ENCODE measurements at regions not wholly inside any gene's neighbourhood (a gene's known extent, or its start where the extent isn't known, plus 50 kb on each side); places are given as distances from the start of the nearest gene placed in this dataset.

- no peak for TF ChIP-seq EZH2phosphoT487 (IDR thresholded peaks at IDR 0.05; ENCODE audit: borderline replicate concordance)
These were observed 209.1 kb downstream of the TFCP2L1 start (continued) for GRCh38 chr2:121075641-121076497.

- H3K27me3 ChIP-seq (ENCODE audit: insufficient read depth, low read length) = no peaks in the 10 kb centered on the region
- no peaks in the 10 kb centered on the region for H3K9me2 ChIP-seq (ENCODE audit: insufficient read depth)
- DNase-seq (ENCODE audit: low read depth, low spot score) (no peak), ATAC-seq (no peak)
- H3K9me3 ChIP-seq (ENCODE audit: control insufficient read depth in 1 of 2, insufficient read depth in 1 of 2, low read depth in 1 of 2, low read length in 2 of 2) = no peaks in the 10 kb centered on the region
- RAD21 ChIA-PET (ENCODE audit: low non-redundant PET in 1 of 2, low total read pairs in 2 of 2, uncharacterized antibody in 2 of 2, unreplicated experiment in 2 of 2) = no interaction called here
- peaks cover 5 to 40% of the 10 kb centered on the region in 2 experiments; a peak in 3 of 4 replicates for H3K4me1 ChIP-seq (ENCODE audit: control insufficient read depth in 1 of 2, insufficient read depth in 2 of 2, low read length in 2 of 2)
- no peak overlapping the region for H3K9ac ChIP-seq (ENCODE audit: low read length)
- H2AFZ ChIP-seq (ENCODE audit: low read depth, low read length, poor library complexity, severe bottlenecking) = peak overlapping the region; percentile 94
- no peak overlapping the region; the same call in 1 of the 2 replicates for H3K27ac ChIP-seq (ENCODE audit: low read depth, low read length)
- H4K20me1 ChIP-seq (ENCODE audit: insufficient read depth) = no peaks in the 10 kb centered on the region
- no peaks in the 10 kb centered on the region for H3K79me2 ChIP-seq (ENCODE audit: insufficient read depth, low read length)
- BruUV-seq (replicated peaks) = no TSS peak
- TF ChIP-seq, protein P1, sequence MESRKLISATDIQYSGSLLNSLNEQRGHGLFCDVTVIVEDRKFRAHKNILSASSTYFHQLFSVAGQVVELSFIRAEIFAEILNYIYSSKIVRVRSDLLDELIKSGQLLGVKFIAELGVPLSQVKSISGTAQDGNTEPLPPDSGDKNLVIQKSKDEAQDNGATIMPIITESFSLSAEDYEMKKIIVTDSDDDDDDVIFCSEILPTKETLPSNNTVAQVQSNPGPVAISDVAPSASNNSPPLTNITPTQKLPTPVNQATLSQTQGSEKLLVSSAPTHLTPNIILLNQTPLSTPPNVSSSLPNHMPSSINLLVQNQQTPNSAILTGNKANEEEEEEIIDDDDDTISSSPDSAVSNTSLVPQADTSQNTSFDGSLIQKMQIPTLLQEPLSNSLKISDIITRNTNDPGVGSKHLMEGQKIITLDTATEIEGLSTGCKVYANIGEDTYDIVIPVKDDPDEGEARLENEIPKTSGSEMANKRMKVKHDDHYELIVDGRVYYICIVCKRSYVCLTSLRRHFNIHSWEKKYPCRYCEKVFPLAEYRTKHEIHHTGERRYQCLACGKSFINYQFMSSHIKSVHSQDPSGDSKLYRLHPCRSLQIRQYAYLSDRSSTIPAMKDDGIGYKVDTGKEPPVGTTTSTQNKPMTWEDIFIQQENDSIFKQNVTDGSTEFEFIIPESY (IDR thresholded peaks at IDR 0.05; ENCODE audit: extremely low read depth, insufficient replicate concordance, low read length) = no peak
- TF ChIP-seq FOSL1 (IDR thresholded peaks at IDR 0.05; ENCODE audit: low read depth) (no peak), ZNF274 (IDR thresholded peaks at IDR 0.05; ENCODE audit: low read depth, low read length) (no peak), EZH2phosphoT487 (IDR thresholded peaks at IDR 0.05; ENCODE audit: borderline replicate concordance) (no peak), JUND (IDR thresholded peaks at IDR 0.05) (no peak), SIN3A (IDR thresholded peaks at IDR 0.05; ENCODE audit: low read depth) (no peak), EZH2 (IDR thresholded peaks at IDR 0.05) (no peak), EGR1 (IDR thresholded peaks at IDR 0.05; ENCODE audit: low read depth) (no peak), POLR2AphosphoS5 (IDR thresholded peaks at IDR 0.05; ENCODE audit: low read depth, low read length) (no peak)
- TF ChIP-seq, protein P2, sequence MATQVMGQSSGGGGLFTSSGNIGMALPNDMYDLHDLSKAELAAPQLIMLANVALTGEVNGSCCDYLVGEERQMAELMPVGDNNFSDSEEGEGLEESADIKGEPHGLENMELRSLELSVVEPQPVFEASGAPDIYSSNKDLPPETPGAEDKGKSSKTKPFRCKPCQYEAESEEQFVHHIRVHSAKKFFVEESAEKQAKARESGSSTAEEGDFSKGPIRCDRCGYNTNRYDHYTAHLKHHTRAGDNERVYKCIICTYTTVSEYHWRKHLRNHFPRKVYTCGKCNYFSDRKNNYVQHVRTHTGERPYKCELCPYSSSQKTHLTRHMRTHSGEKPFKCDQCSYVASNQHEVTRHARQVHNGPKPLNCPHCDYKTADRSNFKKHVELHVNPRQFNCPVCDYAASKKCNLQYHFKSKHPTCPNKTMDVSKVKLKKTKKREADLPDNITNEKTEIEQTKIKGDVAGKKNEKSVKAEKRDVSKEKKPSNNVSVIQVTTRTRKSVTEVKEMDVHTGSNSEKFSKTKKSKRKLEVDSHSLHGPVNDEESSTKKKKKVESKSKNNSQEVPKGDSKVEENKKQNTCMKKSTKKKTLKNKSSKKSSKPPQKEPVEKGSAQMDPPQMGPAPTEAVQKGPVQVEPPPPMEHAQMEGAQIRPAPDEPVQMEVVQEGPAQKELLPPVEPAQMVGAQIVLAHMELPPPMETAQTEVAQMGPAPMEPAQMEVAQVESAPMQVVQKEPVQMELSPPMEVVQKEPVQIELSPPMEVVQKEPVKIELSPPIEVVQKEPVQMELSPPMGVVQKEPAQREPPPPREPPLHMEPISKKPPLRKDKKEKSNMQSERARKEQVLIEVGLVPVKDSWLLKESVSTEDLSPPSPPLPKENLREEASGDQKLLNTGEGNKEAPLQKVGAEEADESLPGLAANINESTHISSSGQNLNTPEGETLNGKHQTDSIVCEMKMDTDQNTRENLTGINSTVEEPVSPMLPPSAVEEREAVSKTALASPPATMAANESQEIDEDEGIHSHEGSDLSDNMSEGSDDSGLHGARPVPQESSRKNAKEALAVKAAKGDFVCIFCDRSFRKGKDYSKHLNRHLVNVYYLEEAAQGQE (IDR thresholded peaks at IDR 0.05; ENCODE audit: low read depth) = no peak
- TF ChIP-seq, protein P3, sequence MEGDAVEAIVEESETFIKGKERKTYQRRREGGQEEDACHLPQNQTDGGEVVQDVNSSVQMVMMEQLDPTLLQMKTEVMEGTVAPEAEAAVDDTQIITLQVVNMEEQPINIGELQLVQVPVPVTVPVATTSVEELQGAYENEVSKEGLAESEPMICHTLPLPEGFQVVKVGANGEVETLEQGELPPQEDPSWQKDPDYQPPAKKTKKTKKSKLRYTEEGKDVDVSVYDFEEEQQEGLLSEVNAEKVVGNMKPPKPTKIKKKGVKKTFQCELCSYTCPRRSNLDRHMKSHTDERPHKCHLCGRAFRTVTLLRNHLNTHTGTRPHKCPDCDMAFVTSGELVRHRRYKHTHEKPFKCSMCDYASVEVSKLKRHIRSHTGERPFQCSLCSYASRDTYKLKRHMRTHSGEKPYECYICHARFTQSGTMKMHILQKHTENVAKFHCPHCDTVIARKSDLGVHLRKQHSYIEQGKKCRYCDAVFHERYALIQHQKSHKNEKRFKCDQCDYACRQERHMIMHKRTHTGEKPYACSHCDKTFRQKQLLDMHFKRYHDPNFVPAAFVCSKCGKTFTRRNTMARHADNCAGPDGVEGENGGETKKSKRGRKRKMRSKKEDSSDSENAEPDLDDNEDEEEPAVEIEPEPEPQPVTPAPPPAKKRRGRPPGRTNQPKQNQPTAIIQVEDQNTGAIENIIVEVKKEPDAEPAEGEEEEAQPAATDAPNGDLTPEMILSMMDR (IDR thresholded peaks at IDR 0.05 in 2 of 3, conservative IDR thresholded peaks at IDR 0.05 in 1 of 3; ENCODE audit: borderline replicate concordance in 1 of 3, insufficient read depth in 1 of 3, low read depth in 2 of 3, low read length in 2 of 3) = no peak
- intact Hi-C loops (cut with micrococcal nuclease) = no loop called here
- POLR2A ChIA-PET = interaction anchor here (0.7 to 4.8 kb wide), 4 partner anchors 9 to 454 kb away, joined by 4 to 100 read pairs (median 30); partner anchors contain the start of gene RNU4ATAC
- peak overlapping the region; percentile 50 for H3K4me2 ChIP-seq (ENCODE audit: low read length)
- H3K36me3 ChIP-seq (ENCODE audit: control insufficient read depth in 1 of 2, insufficient read depth in 2 of 2, low read length in 2 of 2) = no peaks in the 10 kb centered on the region
- CTCF ChIA-PET = interaction anchor here (0.7 to 4.4 kb wide), 3 partner anchors 366 to 496 kb away, joined by 3 to 42 read pairs (median 4); no protein-coding TSS in a partner anchor
- H3K4me3 ChIP-seq (replicated peaks in 1 of 2; ENCODE audit: low read depth in 1 of 2, low read length in 2 of 2) = 0 out of 4 replicates have a peak overlapping the region, but pooled peaks of 1 of the 2 experiments have one; percentile 5
These were observed 208.5 kb downstream of the TFCP2L1 start for GRCh38 chr2:121076498-121076820.
